ENCODE measurements at regions not wholly inside any gene's neighbourhood (a gene's known extent, or its start where the extent isn't known, plus 50 kb on each side); places are given as distances from the start of the nearest gene placed in this dataset.

DNA sequence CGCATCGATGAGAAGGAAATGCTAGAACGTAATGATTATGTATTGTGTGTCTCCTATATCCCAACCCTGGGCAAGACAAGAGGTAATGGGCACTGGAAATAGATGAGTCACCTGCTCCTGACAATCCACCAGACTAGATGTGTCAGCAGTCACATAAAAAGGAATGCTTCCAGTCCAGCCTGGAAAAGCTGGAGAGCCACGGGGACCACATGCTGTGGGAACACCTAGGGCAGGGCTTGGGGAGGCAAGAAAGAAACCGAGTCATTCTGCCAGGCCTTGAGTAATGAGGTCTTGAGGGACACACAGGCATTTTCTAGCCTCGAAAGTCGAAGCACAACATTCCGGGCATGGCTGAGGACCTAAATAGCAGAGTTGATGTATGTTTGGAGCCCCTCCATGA is 716.7 kb upstream of the TMEM132C start:
- TF ChIP-seq, protein P1, sequence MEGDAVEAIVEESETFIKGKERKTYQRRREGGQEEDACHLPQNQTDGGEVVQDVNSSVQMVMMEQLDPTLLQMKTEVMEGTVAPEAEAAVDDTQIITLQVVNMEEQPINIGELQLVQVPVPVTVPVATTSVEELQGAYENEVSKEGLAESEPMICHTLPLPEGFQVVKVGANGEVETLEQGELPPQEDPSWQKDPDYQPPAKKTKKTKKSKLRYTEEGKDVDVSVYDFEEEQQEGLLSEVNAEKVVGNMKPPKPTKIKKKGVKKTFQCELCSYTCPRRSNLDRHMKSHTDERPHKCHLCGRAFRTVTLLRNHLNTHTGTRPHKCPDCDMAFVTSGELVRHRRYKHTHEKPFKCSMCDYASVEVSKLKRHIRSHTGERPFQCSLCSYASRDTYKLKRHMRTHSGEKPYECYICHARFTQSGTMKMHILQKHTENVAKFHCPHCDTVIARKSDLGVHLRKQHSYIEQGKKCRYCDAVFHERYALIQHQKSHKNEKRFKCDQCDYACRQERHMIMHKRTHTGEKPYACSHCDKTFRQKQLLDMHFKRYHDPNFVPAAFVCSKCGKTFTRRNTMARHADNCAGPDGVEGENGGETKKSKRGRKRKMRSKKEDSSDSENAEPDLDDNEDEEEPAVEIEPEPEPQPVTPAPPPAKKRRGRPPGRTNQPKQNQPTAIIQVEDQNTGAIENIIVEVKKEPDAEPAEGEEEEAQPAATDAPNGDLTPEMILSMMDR (IDR thresholded peaks at IDR 0.05; ENCODE audit: low read depth, low read length), result no peak
- no peak for TF ChIP-seq POLR2A (IDR thresholded peaks at IDR 0.05; ENCODE audit: extremely low read depth, insufficient read length)
- TF ChIP-seq, protein P2, sequence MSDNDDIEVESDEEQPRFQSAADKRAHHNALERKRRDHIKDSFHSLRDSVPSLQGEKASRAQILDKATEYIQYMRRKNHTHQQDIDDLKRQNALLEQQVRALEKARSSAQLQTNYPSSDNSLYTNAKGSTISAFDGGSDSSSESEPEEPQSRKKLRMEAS (IDR thresholded peaks at IDR 0.05; ENCODE audit: low read depth, low read length), result no peak
